ENCODE measurements at regions not wholly inside any gene's neighbourhood (a gene's known extent, or its start where the extent isn't known, plus 50 kb on each side); places are given as distances from the start of the nearest gene placed in this dataset.

- TF ChIP-seq CTCF (IDR thresholded peaks at IDR 0.05; ENCODE audit: low read depth, low read length, poor library complexity, severe bottlenecking), result no peak
- TF ChIP-seq EZH2phosphoT487 (IDR thresholded peaks at IDR 0.05; ENCODE audit: borderline replicate concordance, low read length), result no peak
Measured at GRCh38 chr14:25389948-25390347, 340.0 kb upstream of the STXBP6 start.
